CD14-positive monocyte (primary cell): ENCODE measurements at regions not wholly inside any gene's neighbourhood (a gene's known extent, or its start where the extent isn't known, plus 50 kb on each side); places are given as distances from the start of the nearest gene placed in this dataset.

ENCODE experiments used
- DNase-seq, 3 donors: peaks; one replicate each; pipeline ENCODE4 v3.0.0-alpha.2; 2011 to 2022
- H2AFZ ChIP-seq: 2 replicates; pipeline ENCODE4 v1.6.0; 2012; ENCODE audit warnings: mild to moderate bottlenecking, low read depth, low read length, inconsistent platforms; ENCODE audit not compliant: insufficient read depth, poor library complexity, severe bottlenecking
- H3K27ac ChIP-seq, 2 donors: 1 replicate in 1 of 2; 2 replicates in 1 of 2; pipeline ENCODE4 v1.5.1; 2012 to 2013; ENCODE audit warnings: low read length in 2 of 2, control low read depth in 1 of 2, inconsistent platforms in 1 of 2, low read depth in 1 of 2, mild to moderate bottlenecking in 1 of 2
- H3K27me3 ChIP-seq, 2 donors: one replicate each; pipeline versions ENCODE4 v1.6.0 to v1.6.1; 2011 to 2013; ENCODE audit warnings: low read length in 2 of 2; ENCODE audit not compliant: control insufficient read depth in 2 of 2, insufficient read depth in 2 of 2
- H3K36me3 ChIP-seq, 2 donors: replicated peaks in 1 of 2; 1 replicate in 1 of 2; 2 replicates in 1 of 2; pipeline versions ENCODE4 v1.5.1 to v1.6.1; 2012 to 2013; ENCODE audit warnings: low read length in 2 of 2, control low read depth in 1 of 2, inconsistent platforms in 1 of 2, mild to moderate bottlenecking in 1 of 2; ENCODE audit not compliant: insufficient read depth in 2 of 2, control insufficient read depth in 1 of 2
- H3K4me1 ChIP-seq, 2 donors: 1 replicate in 1 of 2; 2 replicates in 1 of 2; pipeline versions ENCODE4 v1.5.1 to v1.6.1; 2012 to 2013; ENCODE audit warnings: low read length in 2 of 2, control low read depth in 1 of 2, inconsistent platforms in 1 of 2, mild to moderate bottlenecking in 1 of 2, moderate library complexity in 1 of 2; ENCODE audit not compliant: insufficient read depth in 2 of 2, control insufficient read depth in 1 of 2
- H3K4me2 ChIP-seq: replicated peaks from 2 replicates; pipeline ENCODE3; 2012; ENCODE audit warnings: low read length, moderate library complexity, mild to moderate bottlenecking; ENCODE audit not compliant: poor library complexity, severe bottlenecking; ENCODE audit errors: extremely low read depth
- H3K4me3 ChIP-seq, 3 experiments: fragments of 200-600 bp in 1 of 3; sonication (generic) in 1 of 3; replicated peaks in 1 of 3; 1 replicate in 2 of 3; 2 replicates in 1 of 3; pipeline ENCODE4 v1.5.1; 2011 to 2013; ENCODE audit warnings: low read length in 3 of 3, mild to moderate bottlenecking in 3 of 3, control low read depth in 2 of 3, low read depth in 2 of 3, inconsistent platforms in 1 of 3, moderate library complexity in 1 of 3
- H3K79me2 ChIP-seq: 2 replicates; pipeline ENCODE4 v1.6.0; 2012; ENCODE audit warnings: mild to moderate bottlenecking, control low read depth, inconsistent platforms, low read length, moderate library complexity; ENCODE audit not compliant: insufficient read depth
- H3K9ac ChIP-seq: 2 replicates; pipeline ENCODE4 v1.6.0; 2017; ENCODE audit warnings: low read length, mild to moderate bottlenecking; ENCODE audit not compliant: insufficient read depth, poor library complexity, severe bottlenecking
- H3K9me3 ChIP-seq, 2 donors: replicated peaks in 1 of 2; 1 replicate in 1 of 2; 2 replicates in 1 of 2; pipeline versions ENCODE4 v1.5.1 to v1.6.1; 2012 to 2013; ENCODE audit warnings: low read length in 2 of 2, control low read depth in 1 of 2; ENCODE audit not compliant: control insufficient read depth in 1 of 2, insufficient read depth in 1 of 2
- H4K20me1 ChIP-seq: 2 replicates; pipeline ENCODE4 v1.6.0; 2012; ENCODE audit warnings: mild to moderate bottlenecking, low read length, control low read depth, moderate library complexity; ENCODE audit not compliant: insufficient read depth
- H3K27ac Mint-ChIP-seq, 7 donors: one replicate each; pipeline ENCODE4 v1.8.0; 2020; ENCODE audit warnings: mild to moderate bottlenecking in 7 of 7, mixed read lengths in 7 of 7, moderate library complexity in 6 of 7, inconsistent platforms in 2 of 7
- H3K27me3 Mint-ChIP-seq, 3 donors: one replicate each; pipeline ENCODE4 v1.8.0; 2021 to 2022; ENCODE audit warnings: low read depth in 3 of 3, mild to moderate bottlenecking in 3 of 3, mixed read lengths in 3 of 3, moderate library complexity in 3 of 3, inconsistent platforms in 1 of 3
- H3K36me3 Mint-ChIP-seq, 2 donors: one replicate each; pipeline ENCODE4 v1.8.0; 2020; ENCODE audit warnings: mixed read lengths in 2 of 2, inconsistent platforms in 1 of 2, mild to moderate bottlenecking in 1 of 2
- H3K4me1 Mint-ChIP-seq: one replicate; pipeline ENCODE4 v1.8.0; 2020; ENCODE audit warnings: mild to moderate bottlenecking, mixed read lengths
- H3K4me3 Mint-ChIP-seq, 2 donors: one replicate each; pipeline ENCODE4 v1.8.0; 2020; ENCODE audit warnings: mild to moderate bottlenecking in 2 of 2, mixed read lengths in 2 of 2, moderate library complexity in 1 of 2
- H3K9me3 Mint-ChIP-seq, 7 donors: one replicate each; pipeline ENCODE4 v1.8.0; 2020 to 2022; ENCODE audit warnings: mixed read lengths in 7 of 7, mild to moderate bottlenecking in 6 of 7, moderate library complexity in 6 of 7, inconsistent platforms in 2 of 7
- WGBS: methylation state at CpG from one replicate; pipeline ENCODE4 v1.1.5; 2013; ENCODE audit warnings: missing lambda C conversion rate; ENCODE audit not compliant: insufficient coverage; 5-methylcytosine and 5-hydroxymethylcytosine counted together
- intact Hi-C, 2 donors: fragments of 100-400 bp; cut with micrococcal nuclease; formaldehyde crosslinking; loops; one replicate each; pipeline versions ENCODE4 v1.15.0 to v1.15.1; 2023
- TF ChIP-seq, protein P1 (sequence below): fragments of 200-600 bp; IDR thresholded peaks from one replicate; pipeline ENCODE4 v1.8.0; 2022; ENCODE audit warnings: antibody characterized with exemption, mild to moderate bottlenecking

DNA sequence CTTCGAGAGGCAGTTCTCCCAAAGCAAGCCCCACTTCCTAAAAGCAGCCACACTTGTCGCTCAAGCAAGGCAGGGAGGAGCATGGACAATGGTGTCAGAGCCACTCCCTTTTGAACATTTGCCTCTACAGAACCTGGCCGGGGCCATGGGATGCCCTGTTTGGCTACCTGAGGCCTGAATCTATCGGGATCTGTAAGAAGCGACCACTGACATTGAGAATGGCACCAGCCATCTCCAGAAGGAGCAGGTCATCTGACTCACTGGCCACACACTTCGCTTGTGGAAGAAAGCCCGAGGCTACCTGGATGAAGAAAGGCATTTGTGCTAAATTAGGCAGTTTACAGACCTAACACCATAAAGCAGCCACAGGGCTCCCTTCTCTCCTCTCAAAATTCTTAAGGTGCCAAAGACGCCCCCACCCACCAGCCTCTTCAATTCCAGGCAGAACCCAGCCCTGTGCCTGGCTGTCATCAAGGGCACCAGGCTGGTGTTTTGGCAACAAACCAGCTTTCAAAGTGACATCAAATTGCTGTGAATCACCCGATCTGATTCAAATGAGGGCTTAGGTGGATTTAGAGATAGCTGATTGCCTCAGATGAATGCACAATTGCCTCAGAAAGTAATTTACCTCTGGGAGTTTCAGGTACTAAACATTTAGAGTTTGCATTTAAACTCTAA, 104.8 kb downstream of the ETS2 start:
- intact Hi-C loops = no loop called here
- Histone ChIP-seq H2AFZ (no peak overlapping the region), H3K27me3 (no peaks in the 10 kb centered on the region), H3K4me3 (no peak overlapping the region), H3K9ac (no peak overlapping the region), H3K27ac (no peak overlapping the region), H3K4me1 (no peaks in the 10 kb centered on the region), H4K20me1 (no peaks in the 10 kb centered on the region), H3K79me2 (no peaks in the 10 kb centered on the region), H3K4me2 (no peak overlapping the region), H3K9me3 (no peaks in the 10 kb centered on the region), H3K36me3 (no peaks in the 10 kb centered on the region)
- Mint-ChIP-seq H3K9me3 (no peaks in the 10 kb centered on the region), H3K36me3 (no peaks in the 10 kb centered on the region), H3K27me3 (peaks cover 4 to 6% (median 5%) of the 10 kb centered on the region in 3 donors), H3K4me1 (peaks cover 4% of the 10 kb centered on the region), H3K4me3 (no peak overlapping the region), H3K27ac (no peak overlapping the region)
- peak in 1 of 3 donors; percentile 19 for DNase-seq
- TF ChIP-seq, protein P1, sequence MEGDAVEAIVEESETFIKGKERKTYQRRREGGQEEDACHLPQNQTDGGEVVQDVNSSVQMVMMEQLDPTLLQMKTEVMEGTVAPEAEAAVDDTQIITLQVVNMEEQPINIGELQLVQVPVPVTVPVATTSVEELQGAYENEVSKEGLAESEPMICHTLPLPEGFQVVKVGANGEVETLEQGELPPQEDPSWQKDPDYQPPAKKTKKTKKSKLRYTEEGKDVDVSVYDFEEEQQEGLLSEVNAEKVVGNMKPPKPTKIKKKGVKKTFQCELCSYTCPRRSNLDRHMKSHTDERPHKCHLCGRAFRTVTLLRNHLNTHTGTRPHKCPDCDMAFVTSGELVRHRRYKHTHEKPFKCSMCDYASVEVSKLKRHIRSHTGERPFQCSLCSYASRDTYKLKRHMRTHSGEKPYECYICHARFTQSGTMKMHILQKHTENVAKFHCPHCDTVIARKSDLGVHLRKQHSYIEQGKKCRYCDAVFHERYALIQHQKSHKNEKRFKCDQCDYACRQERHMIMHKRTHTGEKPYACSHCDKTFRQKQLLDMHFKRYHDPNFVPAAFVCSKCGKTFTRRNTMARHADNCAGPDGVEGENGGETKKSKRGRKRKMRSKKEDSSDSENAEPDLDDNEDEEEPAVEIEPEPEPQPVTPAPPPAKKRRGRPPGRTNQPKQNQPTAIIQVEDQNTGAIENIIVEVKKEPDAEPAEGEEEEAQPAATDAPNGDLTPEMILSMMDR = no peak
- WGBS = 89% methylated on average over 7 of the region's 9 CpGs

- H3K4me3 ChIP-seq = no peak overlapping the region
- H3K79me2 ChIP-seq = no peaks in the 10 kb centered on the region
- H3K9ac ChIP-seq = no peak overlapping the region
- TF ChIP-seq, protein P1 = no peak
- WGBS = 100% methylated on average over 3 of the region's 7 CpGs
- no peaks in the 10 kb centered on the region for H3K27me3 ChIP-seq
- peaks cover 2 to 8% (median 4%) of the 10 kb centered on the region in 3 donors for H3K27me3 Mint-ChIP-seq
- H4K20me1 ChIP-seq = no peaks in the 10 kb centered on the region
- no peaks in the 10 kb centered on the region for H3K36me3 Mint-ChIP-seq
- no peak for DNase-seq
- no peaks in the 10 kb centered on the region for H3K9me3 ChIP-seq
- no peaks in the 10 kb centered on the region for H3K36me3 ChIP-seq
- H3K27ac ChIP-seq = no peak overlapping the region
- H3K4me1 ChIP-seq = no peaks in the 10 kb centered on the region
- H2AFZ ChIP-seq = no peak overlapping the region
- intact Hi-C loops = no loop called here
- H3K4me2 ChIP-seq = no peak overlapping the region
- H3K4me1 Mint-ChIP-seq = peaks cover 4% of the 10 kb centered on the region
- H3K27ac Mint-ChIP-seq = no peak overlapping the region
- no peak overlapping the region for H3K4me3 Mint-ChIP-seq
- peaks cover 0 to under 1% (median 0%) of the 10 kb centered on the region in 7 donors for H3K9me3 Mint-ChIP-seq
Measured at GRCh38 chr21:38909929-38910328, 104.2 kb downstream of the ETS2 start.
